Nephron progenitor cell (in vitro differentiated cells): ENCODE measurements at regions not wholly inside any gene's neighbourhood (a gene's known extent, or its start where the extent isn't known, plus 50 kb on each side); places are given as distances from the start of the nearest gene placed in this dataset.

ENCODE experiments used
- DNase-seq: peaks from one replicate; pipeline ENCODE4 v3.0.0; 2021
- H3K27ac Mint-ChIP-seq: 2 replicates; pipeline ENCODE4 v1.8.0; 2021; ENCODE audit warnings: mild to moderate bottlenecking, moderate library complexity, mixed read lengths
- H3K27me3 Mint-ChIP-seq: 2 replicates; pipeline ENCODE4 v1.8.0; 2021; ENCODE audit warnings: mild to moderate bottlenecking, low read depth, mixed read lengths; ENCODE audit not compliant: poor library complexity
- H3K36me3 Mint-ChIP-seq: 2 replicates; pipeline ENCODE4 v1.8.0; 2021; ENCODE audit warnings: low read depth, mixed read lengths
- H3K4me1 Mint-ChIP-seq: 2 replicates; pipeline ENCODE4 v1.8.0; 2021; ENCODE audit warnings: mixed read lengths
- H3K4me3 Mint-ChIP-seq: 2 replicates; pipeline ENCODE4 v1.8.0; 2021; ENCODE audit warnings: mild to moderate bottlenecking, moderate library complexity, mixed read lengths
- H3K9me3 Mint-ChIP-seq: 2 replicates; pipeline ENCODE4 v1.8.0; 2021; ENCODE audit warnings: mild to moderate bottlenecking, moderate library complexity, mixed read lengths
- TF ChIP-seq, protein P1 (sequence below): fragments of 200-600 bp; sonication (generic); IDR thresholded peaks from 2 replicates; pipeline ENCODE4 v1.5.0; 2021; ENCODE audit warnings: antibody characterized with exemption

GRCh38 chr13:72120632-72121031 is 253.6 kb upstream of the DACH1 start:
- no peak for DNase-seq
- Mint-ChIP-seq H3K9me3 (no peaks in the 10 kb centered on the region), H3K4me3 (no peak overlapping the region), H3K4me1 (peaks cover 12% of the 10 kb centered on the region), H3K27ac (no peak overlapping the region), H3K27me3 (no peaks in the 10 kb centered on the region), H3K36me3 (no peaks in the 10 kb centered on the region)
- TF ChIP-seq, protein P1, sequence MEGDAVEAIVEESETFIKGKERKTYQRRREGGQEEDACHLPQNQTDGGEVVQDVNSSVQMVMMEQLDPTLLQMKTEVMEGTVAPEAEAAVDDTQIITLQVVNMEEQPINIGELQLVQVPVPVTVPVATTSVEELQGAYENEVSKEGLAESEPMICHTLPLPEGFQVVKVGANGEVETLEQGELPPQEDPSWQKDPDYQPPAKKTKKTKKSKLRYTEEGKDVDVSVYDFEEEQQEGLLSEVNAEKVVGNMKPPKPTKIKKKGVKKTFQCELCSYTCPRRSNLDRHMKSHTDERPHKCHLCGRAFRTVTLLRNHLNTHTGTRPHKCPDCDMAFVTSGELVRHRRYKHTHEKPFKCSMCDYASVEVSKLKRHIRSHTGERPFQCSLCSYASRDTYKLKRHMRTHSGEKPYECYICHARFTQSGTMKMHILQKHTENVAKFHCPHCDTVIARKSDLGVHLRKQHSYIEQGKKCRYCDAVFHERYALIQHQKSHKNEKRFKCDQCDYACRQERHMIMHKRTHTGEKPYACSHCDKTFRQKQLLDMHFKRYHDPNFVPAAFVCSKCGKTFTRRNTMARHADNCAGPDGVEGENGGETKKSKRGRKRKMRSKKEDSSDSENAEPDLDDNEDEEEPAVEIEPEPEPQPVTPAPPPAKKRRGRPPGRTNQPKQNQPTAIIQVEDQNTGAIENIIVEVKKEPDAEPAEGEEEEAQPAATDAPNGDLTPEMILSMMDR: no peak

DNA sequence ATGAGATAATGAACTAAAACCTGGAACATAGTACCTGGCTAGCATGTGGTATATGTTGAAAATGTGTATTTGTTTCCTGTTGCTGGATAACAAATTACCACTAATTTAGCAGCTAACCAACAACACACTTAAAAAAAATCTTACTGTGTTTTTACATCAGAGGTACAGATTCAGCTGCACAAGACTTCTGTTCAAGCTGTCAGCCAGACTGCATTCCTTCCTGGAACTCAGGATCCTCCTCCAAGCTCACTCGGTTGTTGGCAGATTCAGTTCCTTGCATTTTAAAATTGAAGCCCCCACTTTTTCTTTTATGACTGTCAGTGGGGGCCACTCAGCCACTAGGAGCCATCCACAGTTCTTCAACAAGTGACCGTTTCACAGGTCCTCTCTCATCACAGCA is 246.9 kb upstream of the DACH1 start:
- no peak for DNase-seq
- H3K27me3 Mint-ChIP-seq: no peaks in the 10 kb centered on the region
- no peaks in the 10 kb centered on the region for H3K9me3 Mint-ChIP-seq
- no peaks in the 10 kb centered on the region for H3K36me3 Mint-ChIP-seq
- no peak overlapping the region for H3K4me3 Mint-ChIP-seq
- H3K27ac Mint-ChIP-seq: no peak overlapping the region
- H3K4me1 Mint-ChIP-seq: no peaks in the 10 kb centered on the region
- TF ChIP-seq, protein P1: no peak

DNA sequence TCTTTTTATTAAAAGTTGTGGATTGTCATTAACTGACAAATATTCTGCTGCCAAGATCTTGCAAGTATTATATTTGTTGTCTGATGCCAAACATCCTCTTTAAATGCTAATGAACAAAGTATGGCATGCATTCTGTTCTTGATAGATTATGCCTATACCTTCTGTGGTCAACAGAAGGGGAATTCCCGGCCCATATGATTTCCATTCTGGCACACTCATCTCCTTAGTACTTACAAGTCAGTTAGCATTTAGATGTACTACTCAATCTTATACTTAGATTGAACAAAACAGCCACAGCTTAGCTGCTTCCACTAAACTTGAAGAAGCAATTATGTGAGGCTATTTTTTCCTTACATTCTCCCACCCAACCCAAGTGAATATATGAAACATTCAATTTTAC is 246.1 kb upstream of the DACH1 start:
- no peak for DNase-seq
- Mint-ChIP-seq H3K36me3 (no peaks in the 10 kb centered on the region), H3K27me3 (no peaks in the 10 kb centered on the region), H3K9me3 (no peaks in the 10 kb centered on the region), H3K4me1 (no peaks in the 10 kb centered on the region), H3K4me3 (no peak overlapping the region), H3K27ac (no peak overlapping the region)
- TF ChIP-seq, protein P1: no peak

DNA sequence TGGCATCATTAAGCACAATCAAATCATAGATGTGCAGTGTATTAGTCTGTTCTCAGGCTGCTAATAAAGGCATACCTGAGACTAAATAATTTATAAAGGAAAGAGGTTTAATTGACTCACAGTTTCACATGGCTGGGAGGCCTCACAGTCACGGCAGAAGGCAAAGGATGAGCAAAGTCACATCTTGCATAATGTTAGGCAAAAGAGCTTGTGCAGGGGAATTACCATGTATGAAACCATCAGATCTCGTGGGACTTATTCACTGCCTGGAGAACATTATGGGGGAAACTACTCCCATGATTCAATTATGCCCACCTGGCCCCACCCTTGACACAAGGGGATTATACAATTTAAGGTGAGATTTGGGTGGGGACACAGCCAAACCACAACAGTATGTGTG is 245.2 kb upstream of the DACH1 start:
- H3K4me1 Mint-ChIP-seq: no peaks in the 10 kb centered on the region
- no peak overlapping the region for H3K27ac Mint-ChIP-seq

GRCh38 chr13:72109863-72110262 is 242.9 kb upstream of the DACH1 start:
- H3K9me3 Mint-ChIP-seq: no peaks in the 10 kb centered on the region
- H3K36me3 Mint-ChIP-seq: no peaks in the 10 kb centered on the region

More for the DNA sequence above, 245.2 kb upstream of the DACH1 start:
- TF ChIP-seq, protein P1: no peak
- Mint-ChIP-seq H3K9me3 (no peaks in the 10 kb centered on the region), H3K36me3 (no peaks in the 10 kb centered on the region), H3K27me3 (no peaks in the 10 kb centered on the region), H3K4me3 (no peak overlapping the region)
- DNase-seq: no peak

DNA sequence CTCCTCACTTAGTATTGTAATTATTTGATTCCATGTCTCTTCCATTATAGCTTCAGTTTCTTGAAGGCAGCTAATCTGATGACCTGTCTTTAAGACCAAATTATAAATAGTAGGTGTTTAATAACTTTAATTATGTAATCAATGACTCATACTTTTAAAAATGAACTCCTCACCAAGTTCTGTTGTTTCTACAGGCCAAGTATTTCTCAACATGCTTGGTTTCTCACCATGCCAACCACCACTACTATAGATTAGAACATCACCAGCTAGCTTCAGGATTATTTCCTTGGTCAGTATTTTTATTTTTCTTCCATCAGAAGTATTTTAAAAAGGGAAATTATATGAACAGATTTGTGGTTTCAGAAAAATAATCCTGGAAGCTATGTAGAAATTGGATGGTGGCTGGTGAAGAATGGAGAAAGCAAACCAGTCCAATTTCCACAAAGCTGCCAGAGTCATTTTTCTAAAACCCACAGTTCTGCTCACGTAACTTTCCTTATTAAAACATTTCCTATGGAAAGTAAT is 237.7 kb upstream of the DACH1 start:
- DNase-seq: no peak
- TF ChIP-seq, protein P1: no peak
- Mint-ChIP-seq H3K9me3 (no peaks in the 10 kb centered on the region), H3K27me3 (no peaks in the 10 kb centered on the region), H3K36me3 (no peaks in the 10 kb centered on the region), H3K4me1 (no peaks in the 10 kb centered on the region), H3K4me3 (no peak overlapping the region), H3K27ac (no peak overlapping the region)

More at GRCh38 chr13:72109863-72110262, 242.9 kb upstream of the DACH1 start:
- TF ChIP-seq, protein P1: no peak
- Mint-ChIP-seq H3K4me1 (no peaks in the 10 kb centered on the region), H3K27ac (no peak overlapping the region), H3K27me3 (no peaks in the 10 kb centered on the region), H3K4me3 (no peak overlapping the region)
- no peak for DNase-seq
